Ovary (tissue), 7 donors: ENCODE measurements at regions not wholly inside any gene's neighbourhood (a gene's known extent, or its start where the extent isn't known, plus 50 kb on each side); places are given as distances from the start of the nearest gene placed in this dataset.

Experiments used
- DNase-seq, 5 donors: peaks; one replicate each; pipeline ENCODE4 v3.0.0-alpha.2; 2019 to 2020
- H3K27ac ChIP-seq, 2 donors: fragments of 200-600 bp; one replicate each; pipeline versions ENCODE4 v1.5.1 to v1.8.0; 2019 to 2022
- H3K27me3 ChIP-seq: fragments of 200-600 bp; one replicate; pipeline ENCODE4 v1.8.0; 2022
- H3K36me3 ChIP-seq: fragments of 200-600 bp; sonication (generic); one replicate; pipeline ENCODE4 v1.5.1; 2019
- H3K4me1 ChIP-seq: one replicate; pipeline ENCODE4 v1.8.1; 2013; ENCODE audit warnings: mild to moderate bottlenecking, moderate library complexity; ENCODE audit not compliant: insufficient read depth
- H3K4me3 ChIP-seq: fragments of 200-600 bp; sonication (generic); one replicate; pipeline ENCODE4 v1.5.1; 2017
- H3K9me3 ChIP-seq, 2 donors: fragments of 200-600 bp in 1 of 2; sonication (generic) in 1 of 2; one replicate each; pipeline versions ENCODE4 v1.5.1 to v1.8.1; 2013 to 2019; ENCODE audit warnings: mild to moderate bottlenecking in 1 of 2, moderate library complexity in 1 of 2
- EP300 ChIP-seq: sonication (generic); formaldehyde crosslinking; IDR thresholded peaks from one replicate; pipeline ENCODE4 v1.6.1; 2017; ENCODE audit warnings: antibody characterized with exemption
- POLR2A ChIP-seq: fragments of 450-650 bp; IDR thresholded peaks from one replicate; pipeline ENCODE4 v1.6.1; 2017; ENCODE audit warnings: antibody characterized with exemption, mild to moderate bottlenecking, moderate library complexity
- WGBS, 3 donors: extraction: QIAGEN DNeasy Blood & Tissue Kit in 1 of 3; methylation state at CpG; one replicate each; pipeline versions ENCODE4 v1.1.5 to v1.1.7; 2013 to 2017; 5-methylcytosine and 5-hydroxymethylcytosine counted together
- intact Hi-C, 4 donors: fragments of 100-400 bp; cut with DNase I; formaldehyde crosslinking; loops; one replicate each; pipeline versions ENCODE4 v1.11.0 to v1.15.1; 2022 to 2023
- TF ChIP-seq, protein P1 (sequence below), 3 donors: fragments of 450-650 bp in 2 of 3; fragments of 200-600 bp in 1 of 3; IDR thresholded peaks; one replicate each; pipeline versions ENCODE4 v1.5.1 to v1.8.0; 2016 to 2022; ENCODE audit warnings: antibody characterized with exemption in 3 of 3, mild to moderate bottlenecking in 1 of 3
- donor health status: DM: no; HTN: no; CAD: no; lungs with moderate emphysema.
- donor health status: DM: no; HTN: no; CAD: no.
- donor health status: Bipolar disorder and iron deficiency.
- donor health status: DM: no; HTN: no; CAD: no.
- donor health status: DM: yes; HTN: yes; CAD: no.

GRCh38 chr6:139497345-139497961, 123.0 kb upstream of the CITED2 start:
- intact Hi-C loops = no loop called here
- TF ChIP-seq EP300 = no peak
- no peak overlapping the region for H3K4me3 ChIP-seq
- H3K36me3 ChIP-seq = no peaks in the 10 kb centered on the region
- H3K27ac ChIP-seq = no peak overlapping the region
- no peaks in the 10 kb centered on the region for H3K9me3 ChIP-seq
- 95 to 98% (median 98%) methylated on average over 8 of the region's 8 CpGs for WGBS, 3 donors
- H3K27me3 ChIP-seq = no peaks in the 10 kb centered on the region
- H3K4me1 ChIP-seq = peaks cover 1% of the 10 kb centered on the region
- no peak for DNase-seq

DNA sequence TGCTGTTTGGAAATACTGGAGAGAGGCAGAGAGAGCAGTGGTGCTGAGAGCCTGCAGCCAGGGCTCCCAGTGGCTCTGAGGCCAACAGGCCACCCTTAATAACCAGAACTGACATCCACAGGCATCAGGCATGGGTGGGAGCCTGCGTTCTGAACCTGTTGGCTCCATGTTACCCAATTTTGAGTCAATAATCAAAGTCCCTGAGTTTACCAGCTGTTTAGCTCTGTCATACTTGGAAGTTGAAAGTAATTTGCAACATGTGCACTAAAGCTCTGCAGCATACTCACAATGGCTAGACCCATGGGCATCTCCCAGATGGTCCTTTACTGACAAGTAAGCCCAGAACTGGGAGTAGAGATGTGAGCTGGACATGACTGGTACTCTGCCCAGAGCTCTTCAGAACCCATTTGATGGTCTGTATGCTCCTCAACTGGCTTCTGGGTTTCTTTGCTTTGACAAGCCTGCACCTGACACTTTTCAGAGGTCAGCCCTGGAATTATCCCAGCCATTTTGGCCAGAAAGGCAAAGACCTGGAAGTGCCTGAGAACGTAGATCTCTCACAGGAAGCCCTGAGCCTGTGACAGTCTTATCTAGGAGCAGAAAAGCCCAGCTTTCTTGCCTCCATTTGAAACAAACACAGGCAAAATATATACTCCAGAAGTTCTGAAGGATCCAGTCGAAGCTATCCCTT, 122.4 kb upstream of the CITED2 start:
- H3K9me3 ChIP-seq = no peaks in the 10 kb centered on the region
- intact Hi-C loops = no loop called here
- no peak overlapping the region for H3K4me3 ChIP-seq
- peaks cover 1% of the 10 kb centered on the region for H3K4me1 ChIP-seq
- no peak for DNase-seq
- 95 to 96% (median 95%) methylated on average over 3 of the region's 3 CpGs for WGBS, 3 donors
- TF ChIP-seq POLR2A = no peak
- TF ChIP-seq, protein P1, sequence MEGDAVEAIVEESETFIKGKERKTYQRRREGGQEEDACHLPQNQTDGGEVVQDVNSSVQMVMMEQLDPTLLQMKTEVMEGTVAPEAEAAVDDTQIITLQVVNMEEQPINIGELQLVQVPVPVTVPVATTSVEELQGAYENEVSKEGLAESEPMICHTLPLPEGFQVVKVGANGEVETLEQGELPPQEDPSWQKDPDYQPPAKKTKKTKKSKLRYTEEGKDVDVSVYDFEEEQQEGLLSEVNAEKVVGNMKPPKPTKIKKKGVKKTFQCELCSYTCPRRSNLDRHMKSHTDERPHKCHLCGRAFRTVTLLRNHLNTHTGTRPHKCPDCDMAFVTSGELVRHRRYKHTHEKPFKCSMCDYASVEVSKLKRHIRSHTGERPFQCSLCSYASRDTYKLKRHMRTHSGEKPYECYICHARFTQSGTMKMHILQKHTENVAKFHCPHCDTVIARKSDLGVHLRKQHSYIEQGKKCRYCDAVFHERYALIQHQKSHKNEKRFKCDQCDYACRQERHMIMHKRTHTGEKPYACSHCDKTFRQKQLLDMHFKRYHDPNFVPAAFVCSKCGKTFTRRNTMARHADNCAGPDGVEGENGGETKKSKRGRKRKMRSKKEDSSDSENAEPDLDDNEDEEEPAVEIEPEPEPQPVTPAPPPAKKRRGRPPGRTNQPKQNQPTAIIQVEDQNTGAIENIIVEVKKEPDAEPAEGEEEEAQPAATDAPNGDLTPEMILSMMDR (IDR thresholded peaks at IDR 0.05) = no peak
- no peaks in the 10 kb centered on the region for H3K27me3 ChIP-seq
- no peak overlapping the region for H3K27ac ChIP-seq
- H3K36me3 ChIP-seq = no peaks in the 10 kb centered on the region

DNA sequence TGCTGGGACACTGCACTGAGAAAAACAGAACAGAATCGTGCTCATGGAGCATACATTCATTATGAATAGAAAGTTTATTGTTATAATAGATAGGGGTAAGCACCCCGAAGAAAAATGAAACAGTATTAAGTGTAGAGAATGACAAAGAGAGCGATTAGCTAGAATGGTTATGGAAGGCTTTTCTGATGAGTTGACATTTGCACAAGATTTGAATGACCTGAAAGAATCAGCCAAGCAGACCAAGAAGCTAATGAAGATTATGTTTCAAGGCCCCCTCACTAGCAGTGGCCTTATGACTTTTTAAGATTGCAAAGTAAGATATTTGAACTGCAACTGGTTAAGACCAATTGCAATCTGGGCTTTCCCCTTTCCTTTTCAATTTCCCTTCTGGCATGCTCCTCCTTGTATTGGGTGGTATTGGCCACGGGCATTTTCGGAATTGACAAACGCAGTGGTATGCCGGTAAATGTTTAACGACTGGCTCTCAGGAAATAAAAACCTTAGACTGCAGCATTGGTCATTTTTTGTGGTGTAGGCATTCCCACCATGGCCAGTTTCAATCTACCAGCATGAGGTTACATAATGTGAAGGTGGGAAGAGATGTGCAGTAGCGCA, 120.0 kb upstream of the CITED2 start:
- TF ChIP-seq POLR2A (no peak), EP300 (no peak)
- TF ChIP-seq, protein P1 (IDR thresholded peaks at IDR 0.05) = no peak
- H3K4me3 ChIP-seq = no peak overlapping the region
- no peaks in the 10 kb centered on the region for H3K9me3 ChIP-seq
- no peak for DNase-seq
- H3K36me3 ChIP-seq = no peaks in the 10 kb centered on the region
- 92 to 94% (median 92%) methylated on average over 9 of the region's 9 CpGs for WGBS, 3 donors
- intact Hi-C loops = no loop called here
- no peak overlapping the region for H3K27ac ChIP-seq
- H3K4me1 ChIP-seq = no peaks in the 10 kb centered on the region
- H3K27me3 ChIP-seq = no peaks in the 10 kb centered on the region

GRCh38 chr6:139490482-139490881, 116.0 kb upstream of the CITED2 start:
- intact Hi-C loops = no loop called here
- no peaks in the 10 kb centered on the region for H3K36me3 ChIP-seq
- H3K27ac ChIP-seq = no peak overlapping the region
- H3K27me3 ChIP-seq = no peaks in the 10 kb centered on the region
- no peaks in the 10 kb centered on the region for H3K9me3 ChIP-seq
- H3K4me3 ChIP-seq = no peak overlapping the region
- WGBS, 3 donors = 50 to 67% (median 57%) methylated on average over 4 of the region's 4 CpGs
- peaks cover 2% of the 10 kb centered on the region for H3K4me1 ChIP-seq
- no peak for DNase-seq
- TF ChIP-seq, protein P1 (IDR thresholded peaks at IDR 0.05) = no peak
- no peak for TF ChIP-seq POLR2A

DNA sequence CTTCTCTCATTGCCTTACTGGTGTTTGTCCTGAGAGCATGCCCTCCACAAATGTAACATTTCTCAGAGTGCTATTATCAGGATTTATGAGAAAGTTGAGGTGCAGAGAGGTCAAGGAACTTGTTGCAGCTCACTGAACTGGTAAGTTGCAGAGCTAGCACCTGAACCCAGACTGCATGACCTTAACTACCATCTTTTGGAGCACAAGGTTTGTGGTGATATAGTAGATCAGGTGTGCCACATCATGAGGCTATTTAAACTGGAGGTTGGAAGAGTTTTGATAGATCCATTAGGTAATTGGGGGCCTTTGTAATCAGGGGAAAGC, 112.0 kb upstream of the CITED2 start:
- H3K4me3 ChIP-seq = no peak overlapping the region
- TF ChIP-seq EP300 = no peak
- TF ChIP-seq POLR2A = no peak
- TF ChIP-seq, protein P1 (IDR thresholded peaks at IDR 0.05) = no peak
- no peaks in the 10 kb centered on the region for H3K36me3 ChIP-seq
- no peak overlapping the region for H3K27ac ChIP-seq
- H3K4me1 ChIP-seq = peaks cover 2% of the 10 kb centered on the region
- no peak for DNase-seq
- H3K27me3 ChIP-seq = no peaks in the 10 kb centered on the region
- intact Hi-C loops = no loop called here
- no peaks in the 10 kb centered on the region for H3K9me3 ChIP-seq
